Fibroblast of mammary gland (primary cell): ENCODE measurements at regions not wholly inside any gene's neighbourhood (a gene's known extent, or its start where the extent isn't known, plus 50 kb on each side); places are given as distances from the start of the nearest gene placed in this dataset.

ENCODE experiments used
- DNase-seq: peaks from one replicate; pipeline ENCODE4 v3.0.0-alpha.2; 2010; ENCODE audit warnings: low read depth
- H3K4me3 ChIP-seq: 2 replicates; pipeline ENCODE4 v1.5.1; 2011; ENCODE audit warnings: low read depth, mild to moderate bottlenecking, low read length, moderate library complexity; ENCODE audit not compliant: control insufficient read depth
- TF ChIP-seq, protein P1 (sequence below): conservative IDR thresholded peaks from 2 replicates; pipeline ENCODE4 v1.5.1; 2011; ENCODE audit warnings: low read depth, low read length, inconsistent platforms; ENCODE audit not compliant: control insufficient read depth, insufficient read depth

DNA sequence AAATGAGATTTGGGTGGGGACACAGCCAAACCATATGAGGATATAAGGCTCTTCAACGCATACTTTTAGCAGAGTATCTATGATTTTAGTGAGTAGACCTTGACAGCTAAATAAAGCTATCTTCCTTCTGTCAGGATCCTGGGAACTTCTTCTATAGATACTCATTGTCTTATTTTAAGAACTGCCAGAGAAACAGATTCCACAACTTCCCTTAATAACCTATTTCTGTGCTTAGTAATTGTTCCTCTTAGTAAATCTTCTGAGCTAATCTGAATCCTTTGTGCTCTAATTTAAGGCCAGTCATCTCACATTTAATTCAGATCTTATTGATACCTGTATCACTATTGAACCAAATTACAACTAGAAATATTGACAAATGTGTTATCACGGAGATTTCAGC is 64.0 kb upstream of the CEP85L start:
- DNase-seq: no peak
- no peak overlapping the region for H3K4me3 ChIP-seq
- TF ChIP-seq, protein P1, sequence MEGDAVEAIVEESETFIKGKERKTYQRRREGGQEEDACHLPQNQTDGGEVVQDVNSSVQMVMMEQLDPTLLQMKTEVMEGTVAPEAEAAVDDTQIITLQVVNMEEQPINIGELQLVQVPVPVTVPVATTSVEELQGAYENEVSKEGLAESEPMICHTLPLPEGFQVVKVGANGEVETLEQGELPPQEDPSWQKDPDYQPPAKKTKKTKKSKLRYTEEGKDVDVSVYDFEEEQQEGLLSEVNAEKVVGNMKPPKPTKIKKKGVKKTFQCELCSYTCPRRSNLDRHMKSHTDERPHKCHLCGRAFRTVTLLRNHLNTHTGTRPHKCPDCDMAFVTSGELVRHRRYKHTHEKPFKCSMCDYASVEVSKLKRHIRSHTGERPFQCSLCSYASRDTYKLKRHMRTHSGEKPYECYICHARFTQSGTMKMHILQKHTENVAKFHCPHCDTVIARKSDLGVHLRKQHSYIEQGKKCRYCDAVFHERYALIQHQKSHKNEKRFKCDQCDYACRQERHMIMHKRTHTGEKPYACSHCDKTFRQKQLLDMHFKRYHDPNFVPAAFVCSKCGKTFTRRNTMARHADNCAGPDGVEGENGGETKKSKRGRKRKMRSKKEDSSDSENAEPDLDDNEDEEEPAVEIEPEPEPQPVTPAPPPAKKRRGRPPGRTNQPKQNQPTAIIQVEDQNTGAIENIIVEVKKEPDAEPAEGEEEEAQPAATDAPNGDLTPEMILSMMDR: no peak

DNA sequence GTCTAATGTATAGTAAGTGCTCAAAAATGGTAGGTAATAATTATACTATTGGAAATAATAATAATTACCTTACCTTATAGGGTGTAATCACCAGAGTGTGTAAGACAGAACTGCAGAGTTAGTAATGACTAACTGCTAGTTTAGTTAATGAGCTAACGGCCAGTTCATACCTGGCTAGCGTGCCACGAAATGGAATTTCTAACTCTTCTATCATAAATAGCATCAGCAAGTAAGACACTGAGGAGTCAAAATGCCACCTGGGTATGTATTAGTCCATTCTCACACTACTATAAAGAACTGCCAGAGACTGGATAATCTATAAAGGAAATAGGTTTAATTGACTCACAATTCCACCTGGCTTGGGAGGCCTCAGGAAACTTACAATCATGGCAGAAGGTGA is 63.4 kb upstream of the CEP85L start:
- no peak for DNase-seq
- no peak overlapping the region for H3K4me3 ChIP-seq
- TF ChIP-seq, protein P1: no peak

DNA sequence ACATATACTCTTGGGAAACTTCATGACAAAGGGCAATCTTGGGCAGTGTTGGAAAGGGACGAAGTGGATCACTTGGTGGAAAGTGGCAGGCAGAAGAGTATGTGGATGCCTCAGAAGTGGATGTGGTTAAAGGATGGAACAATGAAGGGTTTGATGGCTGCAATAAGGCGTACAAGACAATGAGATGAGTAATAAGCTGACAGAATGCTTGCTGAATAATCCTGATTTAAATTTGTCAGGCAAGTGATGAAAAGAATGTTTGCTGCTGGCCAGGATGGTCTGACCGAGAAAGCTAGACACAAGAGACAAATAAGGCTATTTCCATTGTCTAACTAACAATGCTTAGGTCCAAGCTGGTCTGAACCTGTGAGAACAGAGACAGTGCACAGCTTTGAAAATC is 61.6 kb upstream of the CEP85L start:
- DNase-seq: peak; percentile 70
- H3K4me3 ChIP-seq: no peak overlapping the region
- TF ChIP-seq, protein P1: no peak

DNA sequence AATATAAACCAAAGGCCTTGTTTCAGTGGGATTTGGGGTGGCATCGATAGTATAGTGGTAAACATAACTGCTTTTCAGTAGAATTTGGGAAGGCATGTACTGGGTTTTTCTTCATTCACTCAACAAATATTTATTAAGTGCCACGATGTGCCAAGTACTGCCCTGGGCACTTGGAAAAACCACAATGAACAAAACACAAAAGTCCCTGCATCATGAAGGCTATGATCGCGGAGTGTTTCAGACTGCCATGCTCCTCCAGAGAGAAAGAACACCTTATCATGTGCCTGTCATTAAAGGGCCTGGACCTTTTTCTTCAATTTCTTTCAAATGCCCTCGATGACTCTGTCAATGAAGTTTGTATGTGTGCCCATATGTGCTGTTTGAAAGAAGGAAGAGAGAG is 59.2 kb upstream of the CEP85L start:
- TF ChIP-seq, protein P1: no peak
- no peak for DNase-seq
- H3K4me3 ChIP-seq: no peak overlapping the region

DNA sequence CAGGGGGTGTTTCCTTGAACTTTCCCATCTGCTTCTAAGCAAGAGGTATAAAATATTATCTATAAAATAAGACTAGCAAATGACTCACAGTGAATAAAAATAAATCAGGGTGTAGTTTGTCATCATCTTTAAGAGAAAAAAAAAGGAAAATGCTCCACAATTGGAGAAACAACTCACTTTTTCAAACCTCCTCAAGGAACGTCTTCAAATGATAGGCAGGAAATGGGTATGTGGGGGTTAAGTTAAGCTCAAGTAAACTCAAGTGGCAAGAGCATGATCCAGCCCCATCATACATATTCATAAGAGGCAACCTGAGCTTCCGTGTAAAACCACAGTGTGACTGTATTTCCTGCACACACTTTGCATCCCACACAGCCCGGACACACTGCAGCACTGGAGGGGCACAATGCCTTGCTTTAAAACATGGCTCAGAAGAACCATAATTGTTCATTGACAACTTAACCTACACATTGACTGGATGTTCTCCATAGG is 58.5 kb upstream of the CEP85L start:
- TF ChIP-seq, protein P1: no peak
- peak overlapping the region; percentile 47 for H3K4me3 ChIP-seq
- peak; percentile 81 for DNase-seq

DNA sequence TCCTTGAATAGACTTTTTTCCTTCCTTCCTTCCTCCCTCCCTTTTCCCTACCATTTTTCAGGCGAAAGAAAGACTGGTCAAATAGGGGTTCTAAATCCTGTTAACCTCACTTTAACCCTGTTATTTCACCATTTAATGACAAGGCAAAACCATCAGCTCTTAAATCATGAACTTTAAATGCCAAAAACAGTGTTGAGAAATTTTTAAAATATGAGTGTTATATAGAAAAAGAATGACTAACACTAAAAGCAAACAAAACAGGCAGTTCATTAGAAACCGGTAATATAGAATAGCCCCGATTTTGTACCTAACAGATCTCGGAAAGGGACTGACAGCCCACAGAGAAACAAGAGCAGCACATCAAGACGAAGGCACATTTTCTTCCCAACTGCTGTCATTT is 57.4 kb upstream of the CEP85L start:
- TF ChIP-seq, protein P1: no peak
- DNase-seq: peak; percentile 86
- H3K4me3 ChIP-seq: peak overlapping the region; percentile 47

DNA sequence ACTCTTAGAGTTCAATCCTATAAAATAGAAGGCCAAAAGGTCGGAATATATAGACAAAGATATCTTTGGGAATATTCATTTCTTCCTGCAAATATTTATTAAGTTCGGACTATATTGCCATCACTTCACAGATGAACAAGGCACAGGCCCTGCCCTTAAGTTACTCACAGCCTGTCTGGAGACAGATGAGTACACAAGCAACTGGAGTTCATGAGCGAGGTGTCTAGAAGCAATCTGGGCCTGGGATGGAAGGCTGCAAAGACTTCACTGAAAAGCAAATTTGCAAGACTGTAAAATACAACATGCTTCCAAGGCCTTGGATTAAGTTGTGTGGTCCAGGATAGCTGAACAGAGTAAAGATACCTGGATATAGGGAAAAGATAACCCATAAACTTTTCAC is 56.7 kb upstream of the CEP85L start:
- TF ChIP-seq, protein P1: no peak
- peak; percentile 52 for DNase-seq
- H3K4me3 ChIP-seq: no peak overlapping the region
